DND-41 (cell line): ENCODE measurements at regions not wholly inside any gene's neighbourhood (a gene's known extent, or its start where the extent isn't known, plus 50 kb on each side); places are given as distances from the start of the nearest gene placed in this dataset.

ENCODE experiments used
- ATAC-seq: fragments of 200-7000 bp; cut with Tn5 transposase; 3 replicates; pipeline ENCODE4 v1.9.1; 2021; ENCODE audit warnings: low read depth; ENCODE audit not compliant: insufficient read depth
- DNase-seq: peaks from one replicate; pipeline ENCODE4 v3.0.0-alpha.2; 2020
- H2AFZ ChIP-seq: 2 replicates; pipeline ENCODE4 v1.6.0; 2012; ENCODE audit warnings: low read depth, low read length
- H3K27ac ChIP-seq: 2 replicates; pipeline ENCODE4 v1.5.1; 2012; ENCODE audit warnings: low read length, inconsistent platforms
- H3K27me3 ChIP-seq: fragments of 200-600 bp; sonication (generic); 2 replicates; pipeline ENCODE4 v1.6.0; 2012; ENCODE audit warnings: low read length, mild to moderate bottlenecking, inconsistent platforms; ENCODE audit not compliant: insufficient read depth, poor library complexity
- H3K36me3 ChIP-seq: 2 replicates; pipeline ENCODE4 v1.5.1; 2012; ENCODE audit warnings: low read length, inconsistent platforms; ENCODE audit not compliant: insufficient read depth
- H3K4me1 ChIP-seq: 2 replicates; pipeline ENCODE4 v1.5.1; 2012; ENCODE audit warnings: mild to moderate bottlenecking, low read length; ENCODE audit not compliant: insufficient read depth
- H3K4me2 ChIP-seq: 2 replicates; pipeline ENCODE4 v1.6.0; 2012; ENCODE audit warnings: mild to moderate bottlenecking, moderate library complexity, low read length, inconsistent platforms; ENCODE audit not compliant: insufficient read depth
- H3K4me3 ChIP-seq, 2 experiments: fragments of 200-600 bp in 1 of 2; shearing (Covaris generic) in 1 of 2; 2 replicates each; pipeline ENCODE4 v1.5.1; 2012 to 2016; ENCODE audit warnings: inconsistent platforms in 2 of 2, low read length in 2 of 2, mild to moderate bottlenecking in 2 of 2, low read depth in 1 of 2, moderate library complexity in 1 of 2
- H3K79me2 ChIP-seq: 2 replicates; pipeline ENCODE4 v1.6.0; 2012; ENCODE audit warnings: low read length, inconsistent platforms; ENCODE audit not compliant: insufficient read depth
- H3K9ac ChIP-seq: 2 replicates; pipeline ENCODE4 v1.6.0; 2012; ENCODE audit warnings: low read depth, mild to moderate bottlenecking, inconsistent platforms, low read length, moderate library complexity
- H3K9me3 ChIP-seq: 2 replicates; pipeline ENCODE4 v1.5.1; 2012; ENCODE audit warnings: low read length, moderate library complexity, mild to moderate bottlenecking, inconsistent platforms; ENCODE audit not compliant: insufficient read depth, severe bottlenecking
- H4K20me1 ChIP-seq: 2 replicates; pipeline ENCODE4 v1.6.0; 2012; ENCODE audit warnings: low read length; ENCODE audit not compliant: insufficient read depth
- CTCF ChIP-seq: IDR thresholded peaks from 2 replicates; pipeline ENCODE4 v1.5.1; 2012; ENCODE audit warnings: borderline replicate concordance, low read length, moderate library complexity, mild to moderate bottlenecking; ENCODE audit not compliant: poor library complexity, severe bottlenecking; ENCODE audit errors: extremely low read depth
- EZH2 ChIP-seq: IDR thresholded peaks from 3 replicates; pipeline ENCODE4 v1.6.1; 2012; ENCODE audit warnings: borderline replicate concordance, low read depth, mild to moderate bottlenecking, moderate library complexity, low read length, inconsistent platforms; ENCODE audit not compliant: severe bottlenecking

- no peak for ATAC-seq
- no peak overlapping the region for H3K4me3 ChIP-seq
- H4K20me1 ChIP-seq: no peaks in the 10 kb centered on the region
- no peaks in the 10 kb centered on the region for H3K9me3 ChIP-seq
- no peaks in the 10 kb centered on the region for H3K79me2 ChIP-seq
- TF ChIP-seq EZH2: no peak
- TF ChIP-seq CTCF: no peak
- no peak overlapping the region for H3K4me2 ChIP-seq
- H3K27me3 ChIP-seq: no peaks in the 10 kb centered on the region
- no peak overlapping the region for H3K27ac ChIP-seq
- H3K9ac ChIP-seq: no peak overlapping the region
- no peaks in the 10 kb centered on the region for H3K36me3 ChIP-seq
- no peak for DNase-seq
- H2AFZ ChIP-seq: no peak overlapping the region
- H3K4me1 ChIP-seq: no peaks in the 10 kb centered on the region
Observed at GRCh38 chr2:239743206-239743605, 281.9 kb downstream of the NDUFA10 start.

- Histone ChIP-seq H3K4me2 (no peak overlapping the region), H3K27ac (no peak overlapping the region), H3K79me2 (no peaks in the 10 kb centered on the region), H3K4me1 (no peaks in the 10 kb centered on the region), H3K27me3 (no peaks in the 10 kb centered on the region), H3K36me3 (no peaks in the 10 kb centered on the region), H3K4me3 (no peak overlapping the region), H2AFZ (no peak overlapping the region), H3K9me3 (no peaks in the 10 kb centered on the region), H4K20me1 (no peaks in the 10 kb centered on the region), H3K9ac (no peak overlapping the region)
- DNase-seq: no peak
- 0 out of 3 replicates have a peak, but pooled peaks have one; percentile 29 for ATAC-seq
- no peak for TF ChIP-seq EZH2
- no peak for TF ChIP-seq CTCF
Observed at GRCh38 chr2:239742377-239742776, 282.8 kb downstream of the NDUFA10 start.

GRCh38 chr2:239739206-239739605, 285.9 kb downstream of the NDUFA10 start:
- Histone ChIP-seq H3K4me2 (no peak overlapping the region), H2AFZ (no peak overlapping the region), H3K36me3 (no peaks in the 10 kb centered on the region), H3K79me2 (no peaks in the 10 kb centered on the region), H3K4me1 (no peaks in the 10 kb centered on the region), H3K9me3 (peaks cover 3% of the 10 kb centered on the region), H4K20me1 (no peaks in the 10 kb centered on the region), H3K27me3 (no peaks in the 10 kb centered on the region), H3K27ac (no peak overlapping the region), H3K9ac (no peak overlapping the region), H3K4me3 (no peak overlapping the region)
- TF ChIP-seq CTCF: no peak
- TF ChIP-seq EZH2: no peak
- ATAC-seq (no peak), DNase-seq (no peak)

GRCh38 chr2:239738159-239738558, 287.0 kb downstream of the NDUFA10 start:
- Histone ChIP-seq H3K9ac (no peak overlapping the region), H3K4me3 (no peak overlapping the region), H3K27me3 (no peaks in the 10 kb centered on the region), H3K36me3 (no peaks in the 10 kb centered on the region), H3K4me1 (no peaks in the 10 kb centered on the region), H2AFZ (no peak overlapping the region), H3K27ac (no peak overlapping the region), H3K9me3 (peaks cover 10% of the 10 kb centered on the region), H3K4me2 (no peak overlapping the region), H4K20me1 (no peaks in the 10 kb centered on the region), H3K79me2 (no peaks in the 10 kb centered on the region)
- DNase-seq: no peak
- ATAC-seq: no peak
- TF ChIP-seq CTCF (no peak), EZH2 (no peak)
